ENCODE measurements at regions not wholly inside any gene's neighbourhood (a gene's known extent, or its start where the extent isn't known, plus 50 kb on each side); places are given as distances from the start of the nearest gene placed in this dataset.

DNA sequence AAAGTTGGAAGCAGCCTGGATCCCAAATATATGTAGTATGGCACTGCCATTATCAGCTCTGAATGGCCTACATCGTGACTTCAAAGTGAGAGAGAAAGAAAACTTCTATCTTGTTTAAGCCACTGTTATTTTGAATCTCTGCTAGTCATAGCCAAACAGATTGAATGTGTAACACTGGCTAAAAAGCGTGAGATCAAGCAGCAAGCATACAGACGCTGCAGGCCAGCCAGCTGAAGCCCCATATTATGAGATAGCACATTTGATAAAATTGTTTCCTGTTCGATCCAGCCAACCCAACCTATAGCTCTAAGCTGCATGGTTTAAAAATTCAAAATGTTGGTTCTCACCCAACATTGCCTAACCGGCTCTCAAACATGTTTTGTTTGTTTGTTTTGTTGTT lies 95.0 kb downstream of the DUSP6 start:
- DNase-seq (ENCODE audit: low spot score) (no peak), FAIRE-seq (no peak)

DNA sequence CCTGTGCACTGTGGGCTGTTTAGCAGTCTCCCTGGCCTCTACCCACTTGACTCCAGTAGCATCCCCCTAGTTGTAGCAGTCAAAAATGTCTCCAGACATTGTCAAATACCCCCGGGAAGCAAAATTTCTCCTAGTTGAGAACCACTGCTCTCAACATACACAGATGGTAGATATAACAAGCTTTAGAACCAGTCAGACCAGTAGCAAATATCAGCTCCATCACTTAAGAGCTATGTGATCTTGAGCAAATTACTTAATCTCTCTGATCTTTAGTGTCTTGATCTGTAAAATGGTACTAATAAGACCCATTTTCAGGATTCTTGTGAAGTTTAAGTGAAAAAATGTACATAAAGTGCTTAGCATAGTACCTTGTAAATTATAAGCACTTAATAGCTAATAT lies 96.2 kb downstream of the DUSP6 start:
- FAIRE-seq, result no peak
- no peak for DNase-seq (ENCODE audit: low spot score)

DNA sequence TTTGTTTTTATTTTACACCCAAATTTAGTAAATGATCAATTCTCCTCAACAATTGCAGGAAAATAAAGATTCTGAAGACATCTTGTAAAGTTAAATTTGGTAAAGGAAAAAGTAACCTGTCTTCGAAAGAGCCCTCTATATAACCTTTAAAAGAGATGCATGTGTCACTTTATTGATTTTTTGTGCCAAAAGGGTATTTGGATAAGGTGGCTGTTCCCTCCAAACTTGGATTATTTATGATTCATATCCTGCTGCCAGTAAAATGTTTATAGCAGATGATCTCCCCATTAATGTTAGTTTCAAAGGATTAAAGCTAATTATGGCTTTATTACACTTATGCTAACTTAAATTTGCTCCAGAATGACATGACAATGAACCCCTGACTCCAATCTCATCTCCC lies 98.8 kb downstream of the DUSP6 start:
- no peak for FAIRE-seq
- DNase-seq (ENCODE audit: low spot score), result no peak

DNA sequence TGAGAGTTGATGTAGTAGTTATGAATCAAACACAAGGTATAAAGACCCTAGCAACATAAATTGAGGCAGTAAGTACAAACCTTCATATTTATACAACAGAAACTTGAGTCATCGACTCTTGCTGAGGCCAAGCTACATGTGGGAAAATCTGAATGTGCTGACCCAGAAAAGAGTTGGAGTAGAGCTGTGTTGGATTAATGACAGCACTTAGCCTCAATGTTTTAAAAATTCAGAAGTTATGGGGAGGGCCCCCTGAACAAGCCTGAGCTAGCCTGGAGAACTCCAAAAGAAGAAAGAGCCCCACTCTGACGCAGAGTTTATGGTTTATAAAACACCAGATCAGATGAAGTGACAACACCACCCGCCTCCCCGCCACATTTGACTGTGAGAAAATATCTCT lies 100.0 kb downstream of the DUSP6 start:
- no peak for FAIRE-seq
- no peak for DNase-seq (ENCODE audit: low spot score)

DNA sequence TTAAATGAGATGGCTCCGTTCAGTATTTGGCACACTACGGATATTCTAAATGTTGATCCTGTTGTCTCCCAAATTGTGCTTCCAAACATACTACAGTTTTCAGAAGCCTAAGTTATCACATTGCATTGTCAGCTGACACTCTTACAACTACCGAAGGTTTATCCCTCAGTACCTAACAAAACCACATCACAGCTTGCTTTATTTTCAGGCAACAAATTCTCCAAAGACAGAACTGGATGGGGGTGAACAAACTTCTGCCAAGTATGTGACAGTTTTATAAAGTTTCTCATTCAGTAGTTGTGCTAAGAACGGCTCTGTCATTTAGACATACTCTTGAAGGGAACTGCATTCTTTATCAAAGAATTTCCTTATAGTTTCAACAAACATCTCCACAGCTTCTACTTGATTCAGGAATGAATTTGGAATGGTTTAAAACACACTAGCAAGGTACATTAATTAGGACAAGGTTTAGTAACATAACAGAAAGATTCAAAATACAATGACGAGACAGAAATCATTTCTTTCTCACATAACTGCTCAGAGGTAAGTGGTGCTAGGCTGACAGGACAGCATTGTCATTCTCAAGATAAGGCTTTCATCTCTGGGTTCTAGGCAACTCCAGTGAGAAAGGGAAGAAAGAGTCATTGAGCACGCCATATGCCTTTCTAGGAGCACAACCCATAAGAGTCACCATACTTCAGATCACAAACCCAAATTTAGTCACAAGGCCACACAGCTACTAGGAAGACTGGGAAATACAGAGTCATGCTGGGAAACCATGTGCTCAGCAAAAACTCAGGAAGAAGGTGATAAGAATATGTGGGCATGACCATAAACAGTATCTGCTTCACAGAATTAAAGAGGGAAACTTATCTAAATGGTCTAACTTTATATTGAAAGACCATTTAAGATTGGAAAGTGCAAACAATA lies 100.7 kb downstream of the DUSP6 start:
- no peak for FAIRE-seq

DNA sequence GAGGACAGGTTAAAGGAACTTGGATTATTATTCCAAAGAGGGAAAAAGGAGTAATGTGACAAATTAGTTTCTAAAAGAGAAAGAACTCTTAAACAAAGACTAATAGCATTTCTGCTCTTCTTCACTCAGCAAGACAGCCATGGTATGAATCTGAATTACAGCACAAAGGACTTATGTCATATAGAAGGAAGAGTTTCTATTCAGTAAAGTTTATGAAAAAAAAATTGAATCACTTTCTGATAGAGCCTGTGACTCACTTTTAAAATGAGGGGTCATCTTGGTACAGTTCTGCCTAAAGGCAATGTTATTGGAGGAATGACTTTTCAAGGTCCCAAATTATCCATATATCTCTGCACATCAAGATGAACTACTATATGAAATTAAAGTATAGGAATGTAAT lies 101.7 kb downstream of the DUSP6 start:
- DNase-seq (ENCODE audit: low spot score) (no peak), FAIRE-seq (no peak)

More for the DNA sequence above, 100.7 kb downstream of the DUSP6 start:
- no peak for DNase-seq (ENCODE audit: low spot score)

DNA sequence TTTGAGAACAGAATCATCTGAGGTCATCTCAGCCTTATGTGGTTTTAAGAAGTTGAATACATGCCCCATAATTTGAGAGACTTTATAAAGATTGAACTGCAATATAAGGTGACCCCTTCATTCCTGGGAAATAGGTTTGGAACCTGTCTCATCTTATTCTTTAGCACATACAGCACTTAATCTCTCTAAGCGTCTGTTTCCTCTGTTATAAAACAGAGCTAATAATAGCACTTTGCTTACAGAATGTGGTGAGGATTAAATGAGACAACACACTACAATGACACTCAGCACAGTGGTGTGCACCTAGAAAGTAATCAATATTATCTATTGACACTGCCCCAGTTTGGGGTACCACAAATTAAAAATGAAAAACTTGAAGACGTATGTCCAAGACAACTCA lies 102.1 kb downstream of the DUSP6 start:
- no peak for DNase-seq (ENCODE audit: low spot score)
- no peak for FAIRE-seq

DNA sequence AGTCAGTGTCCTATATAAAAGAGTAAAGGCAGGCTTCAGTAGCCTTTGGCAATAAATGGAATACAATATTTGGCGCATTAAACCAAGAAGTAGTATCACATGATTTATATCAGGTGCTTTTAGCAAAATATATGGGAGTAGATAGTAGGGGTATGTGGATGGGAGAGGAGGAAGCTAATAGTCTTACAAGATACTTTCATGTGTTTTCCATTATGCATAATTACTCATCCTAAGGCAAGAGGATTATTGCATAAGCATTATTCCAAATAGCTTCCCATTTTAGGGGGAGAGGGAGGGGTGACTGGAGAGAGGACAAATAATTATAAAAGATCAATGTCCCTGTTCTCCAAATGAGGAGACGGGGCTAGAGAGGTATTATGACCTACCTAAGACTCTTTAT lies 104.3 kb downstream of the DUSP6 start:
- DNase-seq (ENCODE audit: low spot score) (no peak), FAIRE-seq (no peak)

DNA sequence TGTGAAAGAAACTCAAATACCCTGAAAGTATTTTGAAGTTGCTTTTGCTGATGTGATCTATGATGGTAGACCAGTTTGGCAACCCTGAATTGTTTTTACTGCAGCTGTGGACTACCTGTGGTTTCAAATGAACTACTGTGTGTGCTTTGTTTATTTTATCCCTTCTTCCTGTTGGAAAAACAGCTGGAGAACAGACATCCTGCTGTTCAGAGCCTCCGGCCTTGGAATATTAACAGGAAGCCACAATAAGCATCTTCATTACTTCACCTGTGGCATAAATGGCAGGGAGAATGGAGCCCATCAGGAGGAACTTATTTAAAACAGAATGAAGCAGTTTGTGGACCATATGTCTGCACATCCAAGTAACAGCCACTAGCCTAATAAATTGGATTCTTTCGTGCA lies 104.8 kb downstream of the DUSP6 start:
- no peak for FAIRE-seq

DNA sequence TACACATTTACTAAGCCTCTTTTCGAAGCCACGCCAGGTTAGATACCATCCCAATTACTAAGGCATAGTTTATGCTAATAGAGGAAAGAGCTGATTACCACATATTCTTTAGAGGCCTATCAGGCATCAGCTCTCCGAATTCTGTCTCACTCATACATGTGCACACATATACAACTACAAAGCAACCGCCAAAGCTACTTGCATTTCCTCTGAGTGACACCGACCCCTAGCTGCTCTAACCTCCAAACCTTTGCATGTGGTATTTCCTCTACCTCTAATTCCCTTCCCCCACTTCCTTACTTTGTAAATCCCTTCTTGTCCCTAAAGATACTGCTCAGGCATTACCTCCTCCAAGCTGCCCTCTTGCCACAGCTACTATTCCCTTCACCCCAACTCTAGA lies 107.2 kb downstream of the DUSP6 start:
- no peak for FAIRE-seq
- no peak for DNase-seq (ENCODE audit: low spot score)

More for the DNA sequence above, 104.8 kb downstream of the DUSP6 start:
- no peak for DNase-seq (ENCODE audit: low spot score)

DNA sequence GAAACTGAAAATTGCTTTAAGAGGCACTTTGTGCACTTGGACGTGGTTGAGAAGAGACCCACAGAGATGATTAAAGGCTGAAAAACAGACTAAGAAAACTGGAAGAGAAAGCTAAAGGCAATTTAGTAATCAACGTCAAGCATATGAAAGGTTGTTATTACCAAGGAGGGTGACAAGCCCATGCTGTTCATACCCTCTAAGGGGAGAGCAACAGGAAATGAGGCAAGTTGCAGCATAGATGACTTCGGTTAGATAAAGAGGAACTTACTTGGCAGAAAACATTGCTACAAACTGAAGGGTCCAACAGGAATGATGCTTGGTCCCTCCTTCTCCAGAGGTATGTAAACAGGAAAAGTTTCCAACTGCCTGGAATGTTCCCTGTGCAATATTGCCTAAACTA lies 107.8 kb downstream of the DUSP6 start:
- no peak for FAIRE-seq
- DNase-seq (ENCODE audit: low spot score), result no peak

DNA sequence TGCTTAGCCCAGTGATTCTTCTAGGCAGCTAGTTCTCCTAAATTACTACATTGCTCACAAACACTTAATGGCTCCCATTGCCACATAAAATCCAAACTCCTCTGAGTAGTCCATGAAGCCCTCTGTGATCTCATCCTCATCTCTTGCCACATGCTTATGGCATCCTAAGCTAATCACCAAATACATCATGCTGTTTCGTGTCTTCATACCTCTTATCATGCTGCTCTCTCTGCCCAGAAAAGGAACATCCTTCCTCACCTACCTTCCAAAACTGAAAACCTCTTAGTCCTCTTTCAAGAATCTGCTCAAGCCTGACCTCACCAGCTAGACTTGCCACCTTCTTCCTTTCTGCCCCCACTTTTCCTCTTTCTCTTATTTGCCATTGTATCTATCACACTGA lies 108.5 kb downstream of the DUSP6 start:
- DNase-seq (ENCODE audit: low spot score) (no peak), FAIRE-seq (no peak)

DNA sequence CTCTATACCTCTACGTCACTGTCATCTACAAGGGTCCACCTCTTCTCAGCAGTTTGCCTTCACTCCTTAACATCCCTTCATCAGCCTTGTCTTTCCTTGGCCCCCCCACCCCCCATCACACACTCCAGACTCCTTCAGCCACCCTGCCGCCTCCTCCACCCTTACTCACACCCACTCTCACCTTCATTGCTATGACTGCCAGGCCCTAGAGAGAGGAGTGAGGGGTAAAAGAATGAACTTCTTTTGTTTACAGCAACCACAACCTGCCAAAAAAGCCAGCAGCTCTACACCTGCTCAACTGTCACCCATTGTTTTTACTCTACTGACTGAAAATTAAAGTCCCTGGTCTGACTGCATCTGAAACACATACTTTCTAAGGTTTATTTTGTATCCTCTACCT lies 112.8 kb downstream of the DUSP6 start:
- FAIRE-seq (no peak), DNase-seq (ENCODE audit: low spot score) (no peak)

DNA sequence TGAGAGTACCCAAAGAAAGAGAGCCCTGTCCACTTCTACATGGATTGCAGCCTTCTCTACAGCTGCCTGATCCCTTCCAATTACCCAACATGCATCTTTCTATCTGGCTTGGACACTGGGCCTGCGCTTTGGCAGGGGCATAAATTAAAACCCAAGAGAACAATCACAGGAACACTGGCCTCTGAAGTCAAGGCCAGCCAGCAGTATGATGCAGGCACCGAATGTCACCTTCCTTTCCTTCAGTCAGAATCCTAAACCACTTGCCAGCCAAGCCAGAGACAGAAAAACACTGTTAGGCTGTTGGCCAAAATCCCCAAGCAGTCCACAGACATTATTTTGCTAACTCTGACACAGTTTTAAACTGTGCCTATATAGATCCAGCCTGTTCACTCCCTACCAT lies 113.7 kb downstream of the DUSP6 start:
- DNase-seq (ENCODE audit: low spot score), result no peak
- no peak for FAIRE-seq

DNA sequence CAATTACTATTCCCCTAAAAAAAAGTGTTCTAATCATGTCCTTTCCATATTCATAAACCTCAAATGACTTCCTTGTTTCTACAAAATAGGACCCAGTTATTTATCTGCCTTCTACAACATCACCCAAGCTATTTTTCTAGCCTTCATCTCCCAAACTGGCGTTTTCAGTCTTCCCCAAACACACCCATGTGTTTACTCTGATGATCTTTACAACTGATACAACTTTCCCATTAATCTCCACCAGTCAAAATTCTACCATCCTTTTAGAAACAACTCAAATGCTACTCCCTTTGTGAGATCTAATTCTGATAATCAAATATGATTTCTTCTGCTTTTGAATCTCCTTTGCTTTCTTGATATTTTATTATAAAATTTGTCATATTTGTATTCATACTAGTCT lies 114.5 kb downstream of the DUSP6 start:
- no peak for FAIRE-seq

DNA sequence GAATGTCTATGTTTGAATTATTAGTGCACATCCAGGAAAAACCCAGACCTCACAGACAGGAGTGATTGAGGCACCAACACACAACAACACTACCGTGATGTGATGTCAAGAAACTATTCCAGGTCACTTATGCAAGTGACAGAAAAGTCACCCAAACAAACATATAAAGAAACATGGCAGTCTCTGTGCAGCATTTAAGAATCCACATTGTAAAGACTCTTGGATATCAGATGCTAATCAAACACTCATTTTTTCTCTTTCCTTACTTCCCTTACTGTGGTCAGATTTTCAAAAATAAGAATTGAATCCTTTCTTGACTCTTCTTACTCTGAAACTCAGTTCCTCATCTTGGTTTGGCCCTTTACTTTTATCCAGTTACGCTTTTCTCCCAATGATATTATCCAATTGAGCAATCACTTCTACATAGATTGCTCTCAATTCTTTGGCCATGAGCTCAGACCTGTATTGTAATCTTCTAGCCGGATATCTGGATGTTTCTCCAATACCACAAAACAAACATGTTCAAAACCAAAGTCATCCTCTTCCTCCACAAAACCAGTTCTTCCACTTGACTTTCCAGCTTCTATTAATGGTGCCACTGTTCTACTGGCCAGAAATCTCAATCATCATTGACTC lies 115.4 kb downstream of the DUSP6 start:
- FAIRE-seq (no peak), DNase-seq (ENCODE audit: low spot score) (no peak)

More for the DNA sequence above, 114.5 kb downstream of the DUSP6 start:
- DNase-seq (ENCODE audit: low spot score), result no peak

DNA sequence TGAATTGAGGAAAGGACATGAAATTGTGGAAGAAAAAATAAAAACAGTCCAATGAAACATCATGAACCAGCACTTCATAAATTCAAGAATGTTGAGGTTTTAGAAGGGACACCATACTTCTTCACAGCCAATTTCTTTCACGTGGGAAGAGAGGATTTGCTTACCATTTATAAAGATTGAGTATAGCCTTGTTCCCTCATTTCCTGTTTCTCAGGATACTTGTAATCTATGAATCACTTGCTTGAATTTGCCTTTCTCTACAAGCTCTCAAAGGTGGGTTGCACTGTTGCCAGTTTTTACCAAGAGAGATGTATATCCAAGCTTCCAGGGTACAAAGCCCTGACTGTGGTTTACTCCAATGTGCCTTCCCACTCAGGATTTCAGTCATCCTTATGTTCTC lies 116.1 kb downstream of the DUSP6 start:
- DNase-seq (ENCODE audit: low spot score), result no peak

DNA sequence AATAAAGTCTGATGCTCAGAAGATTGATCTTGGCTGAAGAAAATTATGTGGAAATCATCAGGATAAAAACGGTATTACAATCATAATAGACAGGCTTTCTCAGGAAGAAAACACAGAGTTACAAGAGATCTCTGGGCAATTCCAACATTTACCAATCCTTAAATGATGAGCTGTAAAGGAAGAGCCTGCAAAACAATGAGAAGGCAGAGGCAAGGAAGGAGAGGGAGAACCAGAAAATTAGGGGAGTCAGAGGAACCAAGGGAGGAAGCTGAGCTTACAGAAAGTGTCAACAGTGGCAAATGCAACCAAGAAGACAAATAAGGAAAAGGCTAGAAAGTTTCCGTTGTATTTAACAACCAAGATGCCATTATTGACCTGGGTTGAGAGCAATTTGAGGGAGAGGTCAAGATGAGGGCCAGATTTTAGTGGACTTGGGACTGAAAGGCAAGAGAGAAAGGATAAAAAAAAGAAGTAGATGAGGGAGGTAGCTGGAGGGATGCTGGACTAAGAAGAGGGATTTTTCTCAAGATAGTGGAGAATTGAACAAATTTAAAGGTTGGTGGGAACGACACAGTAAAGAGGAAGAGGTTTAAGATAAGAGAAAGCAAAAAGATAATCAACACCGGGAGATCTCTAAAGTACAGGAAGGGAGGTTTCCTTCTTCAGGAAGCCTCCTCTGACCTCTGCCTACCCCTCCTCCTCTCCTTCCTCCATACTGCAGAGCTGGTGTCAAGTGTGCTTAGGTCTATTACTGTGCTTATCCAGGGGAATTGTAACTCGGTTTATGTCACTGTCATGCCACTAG lies 116.9 kb downstream of the DUSP6 start:
- DNase-seq (ENCODE audit: low spot score) (no peak), FAIRE-seq (no peak)

More for the DNA sequence above, 116.1 kb downstream of the DUSP6 start:
- FAIRE-seq, result no peak

DNA sequence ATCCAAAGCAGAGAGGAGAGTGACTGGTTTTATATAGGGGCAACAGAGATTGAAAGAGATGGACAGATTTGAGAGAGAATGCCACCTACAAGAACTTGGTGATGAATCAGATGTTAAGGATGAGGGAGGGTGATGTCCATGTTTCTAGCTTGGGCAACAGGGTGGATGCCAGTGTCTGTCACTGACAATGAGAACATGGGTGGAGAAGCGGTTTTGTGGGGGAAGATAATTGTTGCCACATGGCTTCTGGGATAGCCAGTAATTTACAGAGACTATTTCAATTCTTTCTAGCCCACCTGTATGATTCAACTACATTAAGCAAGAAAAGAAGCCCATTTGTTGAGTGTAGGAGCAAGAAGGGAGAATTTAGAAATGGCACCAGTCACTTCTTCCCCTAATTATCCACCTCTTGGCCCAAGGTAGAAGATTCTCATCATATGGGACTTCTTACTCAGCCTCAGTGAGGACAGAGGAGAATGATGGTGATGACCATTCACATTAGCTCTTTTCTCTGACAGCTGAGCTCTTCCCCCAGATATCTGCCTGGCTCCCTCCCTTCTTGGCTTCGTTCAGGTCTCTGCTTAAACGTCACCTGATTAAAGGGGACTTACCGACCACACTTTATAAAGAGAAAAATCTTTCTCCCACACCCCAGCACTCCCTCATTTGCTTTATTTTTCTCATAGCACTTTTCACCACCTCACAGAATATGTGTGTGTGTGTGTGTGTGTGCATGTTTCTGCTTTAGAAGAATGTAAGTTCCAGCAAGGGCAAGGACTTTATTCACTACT lies 117.8 kb downstream of the DUSP6 start:
- no peak for FAIRE-seq
- no peak for DNase-seq (ENCODE audit: low spot score)

DNA sequence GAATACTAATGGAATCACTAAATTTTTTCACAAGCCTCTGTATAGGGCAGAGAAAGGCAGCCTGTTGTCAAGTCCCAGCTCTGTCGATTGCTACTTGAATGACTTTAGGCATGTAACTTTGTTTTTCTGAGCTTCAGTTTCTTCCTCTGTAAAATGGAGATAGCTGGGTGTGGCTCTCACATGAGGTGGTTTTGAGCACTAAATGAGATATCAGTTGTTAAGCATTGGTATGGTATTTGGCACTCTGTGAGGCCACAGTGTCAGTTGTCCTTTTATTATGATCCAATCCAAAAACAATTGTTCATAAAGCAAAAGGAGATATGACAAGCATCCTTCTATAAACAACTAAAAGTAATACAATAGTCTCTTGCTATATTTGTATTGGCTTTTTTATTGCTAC lies 120.6 kb downstream of the DUSP6 start:
- no peak for DNase-seq (ENCODE audit: low spot score)
- FAIRE-seq, result no peak

All from urothelium cell line (cell line).